HG02938 (cell line): ENCODE measurements at regions not wholly inside any gene's neighbourhood (a gene's known extent, or its start where the extent isn't known, plus 50 kb on each side); places are given as distances from the start of the nearest gene placed in this dataset.

Experiments used
- ATAC-seq: cut with Tn5 transposase; IDR thresholded peaks from one replicate; pipeline ENCODE4 v1.9.1; 2021; ENCODE audit warnings: mild to moderate bottlenecking, moderate library complexity; ENCODE audit not compliant: unreplicated experiment

GRCh38 chr12:61356485-61356884 is 903.7 kb upstream of the USP15 start:
- no peak for ATAC-seq

GRCh38 chr12:61357496-61357895 is 902.7 kb upstream of the USP15 start:
- ATAC-seq = no peak

- ATAC-seq = no peak
Observed at GRCh38 chr12:61362037-61362436, 898.2 kb upstream of the USP15 start.

- ATAC-seq = no peak
Observed at GRCh38 chr12:61365001-61365400, 895.2 kb upstream of the USP15 start.

GRCh38 chr12:61367281-61367785 is 892.9 kb upstream of the USP15 start:
- ATAC-seq = no peak

GRCh38 chr12:61369241-61369910 is 890.8 kb upstream of the USP15 start:
- ATAC-seq = no peak

- ATAC-seq = no peak
Observed at GRCh38 chr12:61384511-61384910, 875.7 kb upstream of the USP15 start.

- no peak for ATAC-seq
Observed at GRCh38 chr12:61385771-61386170, 874.4 kb upstream of the USP15 start.

- no peak for ATAC-seq
Observed at GRCh38 chr12:61397668-61398067, 862.5 kb upstream of the USP15 start.

- no peak for ATAC-seq
Observed at GRCh38 chr12:61412201-61412600, 848.0 kb upstream of the USP15 start.

- no peak for ATAC-seq
Observed at GRCh38 chr12:61414470-61414869, 845.7 kb upstream of the USP15 start.

- no peak for ATAC-seq
Observed at GRCh38 chr12:61422786-61423185, 837.4 kb upstream of the USP15 start.

GRCh38 chr12:61452076-61452475 is 808.1 kb upstream of the USP15 start:
- ATAC-seq = no peak

GRCh38 chr12:61487728-61488127 is 772.5 kb upstream of the USP15 start:
- no peak for ATAC-seq

GRCh38 chr12:61490526-61491498 is 769.4 kb upstream of the USP15 start:
- ATAC-seq = no peak

- ATAC-seq = no peak
Observed at GRCh38 chr12:61502179-61502578, 758.0 kb upstream of the USP15 start.

GRCh38 chr12:61504396-61505080 is 755.7 kb upstream of the USP15 start:
- ATAC-seq = no peak

- no peak for ATAC-seq
Observed at GRCh38 chr12:61513499-61513898, 746.7 kb upstream of the USP15 start.

GRCh38 chr12:61514016-61514415 is 746.2 kb upstream of the USP15 start:
- ATAC-seq = no peak

- ATAC-seq = no peak
Observed at GRCh38 chr12:61521258-61521657, 738.9 kb upstream of the USP15 start.

- ATAC-seq = no peak
Observed at GRCh38 chr12:61523276-61523992, 736.8 kb upstream of the USP15 start.
